HL-60 (cell line): ENCODE measurements at regions not wholly inside any gene's neighbourhood (a gene's known extent, or its start where the extent isn't known, plus 50 kb on each side); places are given as distances from the start of the nearest gene placed in this dataset.

Experiments
- DNase-seq, 2 experiments: peaks; one replicate each; pipeline ENCODE4 v3.0.0-alpha.2; 2010 to 2020; ENCODE audit warnings: low read depth in 1 of 2, low spot score in 1 of 2
- H3K27ac ChIP-seq: fragments of 250-450 bp; sonication (Bioruptor Pico); replicated peaks from 2 replicates; pipeline ENCODE4 v1.5.1; 2020; ENCODE audit warnings: mild to moderate bottlenecking, moderate library complexity
- H3K27me3 ChIP-seq: fragments of 250-450 bp; sonication (Bioruptor Pico); 2 replicates; pipeline ENCODE4 v1.5.1; 2021; ENCODE audit warnings: mild to moderate bottlenecking, moderate library complexity; ENCODE audit not compliant: insufficient read depth, poor library complexity, severe bottlenecking
- H3K4me3 ChIP-seq: replicated peaks from 2 replicates; pipeline ENCODE4 v1.5.1; 2011; ENCODE audit warnings: mild to moderate bottlenecking, control low read depth, low read length; ENCODE audit not compliant: insufficient read depth
- GABPA ChIP-seq: IDR thresholded peaks from 2 replicates; pipeline ENCODE4 v1.6.1; 2012; ENCODE audit warnings: low read depth
- POLR2AphosphoS5 ChIP-seq: IDR thresholded peaks from 2 replicates; pipeline ENCODE4 v1.6.1; 2012; ENCODE audit warnings: low read depth
- SPI1 ChIP-seq: IDR thresholded peaks from 2 replicates; pipeline ENCODE4 v1.6.1; 2012; ENCODE audit warnings: low read depth, mild to moderate bottlenecking, borderline replicate concordance
- TF ChIP-seq, protein P1 (sequence below): IDR thresholded peaks from one replicate; pipeline ENCODE4 v1.5.1; 2011; ENCODE audit warnings: low read length, control low read depth, inconsistent platforms; ENCODE audit not compliant: insufficient read depth
- TF ChIP-seq, protein P2 (sequence below): IDR thresholded peaks from 2 replicates; pipeline ENCODE4 v1.6.1; 2012; ENCODE audit warnings: low read depth; ENCODE audit not compliant: insufficient replicate concordance

DNA sequence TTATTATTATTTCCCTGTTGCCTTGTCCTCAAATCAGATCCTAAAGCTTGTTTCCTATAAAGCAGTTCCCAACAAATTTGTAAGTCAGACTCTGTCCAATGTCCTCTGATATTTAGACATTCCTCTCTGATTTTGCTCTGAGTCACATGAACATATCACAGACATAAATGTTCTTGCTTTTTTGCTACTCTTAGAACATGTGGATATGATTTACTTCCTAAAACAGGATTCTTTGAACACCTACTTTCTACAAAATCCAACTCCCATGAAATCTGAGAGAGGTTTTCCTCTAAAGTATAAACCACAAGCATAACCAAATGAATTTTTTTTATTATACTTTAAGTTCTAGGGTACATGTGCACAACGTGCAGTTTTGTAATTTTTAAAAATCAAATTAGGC lies 181.3 kb upstream of the SLC38A2 start:
- TF ChIP-seq SPI1 (no peak), POLR2AphosphoS5 (no peak), GABPA (no peak)
- TF ChIP-seq, protein P1, sequence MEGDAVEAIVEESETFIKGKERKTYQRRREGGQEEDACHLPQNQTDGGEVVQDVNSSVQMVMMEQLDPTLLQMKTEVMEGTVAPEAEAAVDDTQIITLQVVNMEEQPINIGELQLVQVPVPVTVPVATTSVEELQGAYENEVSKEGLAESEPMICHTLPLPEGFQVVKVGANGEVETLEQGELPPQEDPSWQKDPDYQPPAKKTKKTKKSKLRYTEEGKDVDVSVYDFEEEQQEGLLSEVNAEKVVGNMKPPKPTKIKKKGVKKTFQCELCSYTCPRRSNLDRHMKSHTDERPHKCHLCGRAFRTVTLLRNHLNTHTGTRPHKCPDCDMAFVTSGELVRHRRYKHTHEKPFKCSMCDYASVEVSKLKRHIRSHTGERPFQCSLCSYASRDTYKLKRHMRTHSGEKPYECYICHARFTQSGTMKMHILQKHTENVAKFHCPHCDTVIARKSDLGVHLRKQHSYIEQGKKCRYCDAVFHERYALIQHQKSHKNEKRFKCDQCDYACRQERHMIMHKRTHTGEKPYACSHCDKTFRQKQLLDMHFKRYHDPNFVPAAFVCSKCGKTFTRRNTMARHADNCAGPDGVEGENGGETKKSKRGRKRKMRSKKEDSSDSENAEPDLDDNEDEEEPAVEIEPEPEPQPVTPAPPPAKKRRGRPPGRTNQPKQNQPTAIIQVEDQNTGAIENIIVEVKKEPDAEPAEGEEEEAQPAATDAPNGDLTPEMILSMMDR, result no peak
- TF ChIP-seq, protein P2, sequence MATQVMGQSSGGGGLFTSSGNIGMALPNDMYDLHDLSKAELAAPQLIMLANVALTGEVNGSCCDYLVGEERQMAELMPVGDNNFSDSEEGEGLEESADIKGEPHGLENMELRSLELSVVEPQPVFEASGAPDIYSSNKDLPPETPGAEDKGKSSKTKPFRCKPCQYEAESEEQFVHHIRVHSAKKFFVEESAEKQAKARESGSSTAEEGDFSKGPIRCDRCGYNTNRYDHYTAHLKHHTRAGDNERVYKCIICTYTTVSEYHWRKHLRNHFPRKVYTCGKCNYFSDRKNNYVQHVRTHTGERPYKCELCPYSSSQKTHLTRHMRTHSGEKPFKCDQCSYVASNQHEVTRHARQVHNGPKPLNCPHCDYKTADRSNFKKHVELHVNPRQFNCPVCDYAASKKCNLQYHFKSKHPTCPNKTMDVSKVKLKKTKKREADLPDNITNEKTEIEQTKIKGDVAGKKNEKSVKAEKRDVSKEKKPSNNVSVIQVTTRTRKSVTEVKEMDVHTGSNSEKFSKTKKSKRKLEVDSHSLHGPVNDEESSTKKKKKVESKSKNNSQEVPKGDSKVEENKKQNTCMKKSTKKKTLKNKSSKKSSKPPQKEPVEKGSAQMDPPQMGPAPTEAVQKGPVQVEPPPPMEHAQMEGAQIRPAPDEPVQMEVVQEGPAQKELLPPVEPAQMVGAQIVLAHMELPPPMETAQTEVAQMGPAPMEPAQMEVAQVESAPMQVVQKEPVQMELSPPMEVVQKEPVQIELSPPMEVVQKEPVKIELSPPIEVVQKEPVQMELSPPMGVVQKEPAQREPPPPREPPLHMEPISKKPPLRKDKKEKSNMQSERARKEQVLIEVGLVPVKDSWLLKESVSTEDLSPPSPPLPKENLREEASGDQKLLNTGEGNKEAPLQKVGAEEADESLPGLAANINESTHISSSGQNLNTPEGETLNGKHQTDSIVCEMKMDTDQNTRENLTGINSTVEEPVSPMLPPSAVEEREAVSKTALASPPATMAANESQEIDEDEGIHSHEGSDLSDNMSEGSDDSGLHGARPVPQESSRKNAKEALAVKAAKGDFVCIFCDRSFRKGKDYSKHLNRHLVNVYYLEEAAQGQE, result no peak
- H3K27ac ChIP-seq, result no peak overlapping the region
- H3K27me3 ChIP-seq, result no peaks in the 10 kb centered on the region
- no peak for DNase-seq
- H3K4me3 ChIP-seq, result no peak overlapping the region

DNA sequence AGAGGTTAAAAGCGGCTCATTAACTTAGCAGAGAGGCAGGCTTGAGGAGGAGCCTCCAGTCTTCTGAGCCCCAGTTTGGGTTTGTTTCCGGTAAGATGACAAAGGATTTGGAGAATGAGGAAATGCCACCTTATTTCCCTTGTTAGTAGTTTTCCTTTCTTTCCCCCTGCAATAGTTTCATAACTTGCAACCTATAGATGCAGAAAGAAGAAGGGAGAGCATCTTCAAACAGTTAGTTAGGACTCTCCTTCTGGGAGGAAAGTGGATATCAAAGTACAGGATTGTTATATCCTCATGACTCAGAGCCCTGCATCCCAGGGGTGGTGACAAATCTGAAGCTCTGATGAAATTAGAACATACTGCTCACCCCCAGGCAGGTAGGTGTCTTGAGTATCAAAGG lies 180.7 kb upstream of the SLC38A2 start:
- no peak for DNase-seq
- TF ChIP-seq GABPA, result no peak
- Histone ChIP-seq H3K27me3 (no peaks in the 10 kb centered on the region), H3K27ac (no peak overlapping the region), H3K4me3 (no peak overlapping the region)

GRCh38 chr12:46550266-46550879 lies 177.8 kb upstream of the SLC38A2 start:
- TF ChIP-seq, protein P2, result no peak
- TF ChIP-seq, protein P1, result no peak
- TF ChIP-seq GABPA (no peak), POLR2AphosphoS5 (no peak), SPI1 (no peak)
- Histone ChIP-seq H3K27me3 (no peaks in the 10 kb centered on the region), H3K4me3 (no peak overlapping the region), H3K27ac (peak overlapping the region; percentile 23; the same call in 1 of the 2 replicates)
- no peak for DNase-seq

DNA sequence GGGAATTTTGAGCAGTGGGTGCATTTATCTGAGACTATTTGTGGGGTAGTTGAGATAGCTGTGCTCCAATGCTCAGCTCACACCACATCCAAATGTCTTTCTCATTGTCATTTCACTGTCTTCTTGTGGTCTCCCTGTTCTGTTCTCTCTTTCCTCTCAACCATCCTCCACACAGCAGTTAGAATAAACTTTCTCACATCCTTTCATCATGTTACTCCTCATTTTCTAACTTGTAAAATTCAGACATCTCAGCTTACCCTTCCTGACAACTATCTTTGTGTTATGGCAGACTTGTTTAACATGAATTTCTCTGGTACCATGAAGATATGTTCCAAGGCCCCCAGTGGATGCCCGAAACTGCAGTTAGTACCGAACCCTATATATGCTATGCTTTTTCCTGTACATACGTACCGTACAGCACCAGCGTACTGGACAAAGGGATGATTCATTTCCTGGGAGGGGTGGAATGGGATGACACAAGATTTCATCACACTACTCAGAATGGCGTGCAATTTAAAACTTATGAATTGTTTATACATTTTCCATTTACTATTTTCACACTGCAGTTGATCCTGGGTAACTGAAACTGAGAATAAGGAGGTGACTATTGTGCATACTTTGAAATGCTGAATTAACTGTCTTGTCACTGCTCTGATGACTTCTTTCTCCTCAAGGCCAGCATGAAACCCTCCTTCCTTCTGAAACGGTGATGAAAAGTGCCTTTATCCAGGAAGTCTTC lies 177.1 kb upstream of the SLC38A2 start:
- TF ChIP-seq, protein P2, result no peak
- TF ChIP-seq GABPA, result no peak
- TF ChIP-seq POLR2AphosphoS5, result no peak
- TF ChIP-seq SPI1, result no peak
- TF ChIP-seq, protein P1, result no peak
- H3K27ac ChIP-seq, result peak overlapping the region; percentile 23; the same call in 1 of the 2 replicates
- peak; percentile 38 to 40 for DNase-seq
- no peak overlapping the region for H3K4me3 ChIP-seq
- no peaks in the 10 kb centered on the region for H3K27me3 ChIP-seq
